HCT116 (cell line): ENCODE measurements at regions not wholly inside any gene's neighbourhood (a gene's known extent, or its start where the extent isn't known, plus 50 kb on each side); places are given as distances from the start of the nearest gene placed in this dataset.

ENCODE experiments used
- ATAC-seq: fragments of 200-7000 bp; cut with Tn5 transposase; 2 replicates; pipeline ENCODE4 v1.9.1; 2020; ENCODE audit warnings: mild to moderate bottlenecking, moderate library complexity
- BruUV-seq: library from RNA; stranded (reverse); fragments of 400-500 nt; replicated peaks from 2 replicates; lab custom pipeline; 2021; lab: Mats Ljungman, UMichigan
- CTCF ChIA-PET: fragments of 300-600 bp; sonication (Branson Sonifier 250); formaldehyde crosslinking; loops from one replicate; lab custom pipeline; 2021; ENCODE audit warnings: antibody characterized with exemption; lab: Charles Lee
- POLR2A ChIA-PET: fragments of 300-600, 350-600 bp; sonication (Branson Sonifier 250); formaldehyde crosslinking; loops from one replicate; lab custom pipeline; 2021; ENCODE audit warnings: antibody characterized with exemption; lab: Charles Lee
- RAD21 ChIA-PET, 2 experiments: fragments of 300-600 bp; sonication (Branson Sonifier 250); formaldehyde crosslinking; loops; one replicate each; lab custom pipeline; 2023; ENCODE audit warnings: low total read pairs in 2 of 2; ENCODE audit not compliant: uncharacterized antibody in 2 of 2, unreplicated experiment in 2 of 2, low non-redundant PET in 1 of 2; lab: Charles Lee
- DNase-seq: peaks from one replicate; pipeline ENCODE4 v3.0.0-alpha.2; 2010; ENCODE audit warnings: low read depth, low spot score
- H2AFZ ChIP-seq: fragments of 200-600 bp; shearing (Covaris generic), sonication (generic); 2 replicates; pipeline ENCODE4 v1.6.1; 2017; ENCODE audit warnings: low read depth, mixed run types, mixed read lengths, antibody characterized with exemption, low read length; ENCODE audit not compliant: poor library complexity, severe bottlenecking
- H3K27ac ChIP-seq: 2 replicates; pipeline ENCODE4 v1.5.1; 2012; ENCODE audit warnings: low read depth, low read length
- H3K27me3 ChIP-seq: fragments of 200-600 bp; sonication (generic); 2 replicates; pipeline ENCODE4 v1.6.1; 2016; ENCODE audit warnings: mixed run types, low read length, mixed read lengths; ENCODE audit not compliant: insufficient read depth
- H3K36me3 ChIP-seq, 2 experiments: fragments of 200-500 bp in 1 of 2; fragments of 200-600 bp in 1 of 2; sonication (Bioruptor generic) in 1 of 2; sonication (generic) in 1 of 2; 2 replicates each; pipeline versions ENCODE4 v1.5.1 to v1.6.1; 2014 to 2016; ENCODE audit warnings: low read length in 2 of 2, inconsistent platforms in 1 of 2, mixed read lengths in 1 of 2, mixed run types in 1 of 2; ENCODE audit not compliant: insufficient read depth in 2 of 2, control insufficient read depth in 1 of 2
- H3K4me1 ChIP-seq, 2 experiments: fragments of 200-600 bp in 1 of 2; sonication (generic) in 1 of 2; 2 replicates each; pipeline versions ENCODE4 v1.5.1 to v1.6.1; 2012 to 2017; ENCODE audit warnings: low read length in 2 of 2, inconsistent platforms in 1 of 2, mild to moderate bottlenecking in 1 of 2, mixed read lengths in 1 of 2, mixed run types in 1 of 2, moderate library complexity in 1 of 2; ENCODE audit not compliant: insufficient read depth in 2 of 2, control insufficient read depth in 1 of 2
- H3K4me2 ChIP-seq: fragments of 200-600 bp; sonication (generic); 2 replicates; pipeline ENCODE4 v1.6.1; 2017; ENCODE audit warnings: mixed run types, low read length, mixed read lengths
- H3K4me3 ChIP-seq, 2 experiments: fragments of 200-600 bp in 1 of 2; sonication (generic) in 1 of 2; replicated peaks in 1 of 2; 2 replicates each; pipeline ENCODE4 v1.5.1; 2011 to 2016; ENCODE audit warnings: low read length in 2 of 2, control low read depth in 1 of 2, low read depth in 1 of 2, mild to moderate bottlenecking in 1 of 2, mixed read lengths in 1 of 2, mixed run types in 1 of 2
- H3K79me2 ChIP-seq: fragments of 200-600 bp; sonication (generic); 2 replicates; pipeline ENCODE4 v1.6.1; 2017; ENCODE audit warnings: mild to moderate bottlenecking, mixed run types, low read length, moderate library complexity, mixed read lengths; ENCODE audit not compliant: insufficient read depth
- H3K9ac ChIP-seq: fragments of 200-600 bp; sonication (generic); 2 replicates; pipeline ENCODE4 v1.6.1; 2016; ENCODE audit warnings: low read length, mixed read lengths
- H3K9me2 ChIP-seq: fragments of 200-600 bp; sonication (generic), shearing (Covaris generic); 2 replicates; pipeline ENCODE4 v1.6.1; 2017; ENCODE audit warnings: mixed run types, mild to moderate bottlenecking, moderate library complexity; ENCODE audit not compliant: insufficient read depth
- H3K9me3 ChIP-seq, 2 experiments: fragments of 200-500 bp in 1 of 2; fragments of 200-600 bp in 1 of 2; sonication (Bioruptor generic) in 1 of 2; sonication (generic) in 1 of 2; 2 replicates each; pipeline ENCODE4 v1.6.1; 2014 to 2017; ENCODE audit warnings: low read length in 2 of 2, mixed read lengths in 2 of 2, inconsistent platforms in 1 of 2, low read depth in 1 of 2, mild to moderate bottlenecking in 1 of 2, mixed run types in 1 of 2, moderate library complexity in 1 of 2; ENCODE audit not compliant: control insufficient read depth in 1 of 2, insufficient read depth in 1 of 2
- H4K20me1 ChIP-seq: fragments of 200-600 bp; sonication (generic), shearing (Covaris generic); 2 replicates; pipeline ENCODE4 v1.6.1; 2017; ENCODE audit warnings: mixed run types, mild to moderate bottlenecking, moderate library complexity; ENCODE audit not compliant: insufficient read depth
- CBX3 ChIP-seq: IDR thresholded peaks from 2 replicates; pipeline ENCODE4 v1.6.1; 2012; ENCODE audit warnings: low read depth
- ELF1 ChIP-seq: IDR thresholded peaks from 2 replicates; pipeline ENCODE4 v1.6.1; 2012; ENCODE audit warnings: low read depth, borderline replicate concordance
- EZH2phosphoT487 ChIP-seq: fragments of 200-600 bp; IDR thresholded peaks from 2 replicates; pipeline ENCODE4 v1.6.1; 2018; ENCODE audit warnings: antibody characterized with exemption, borderline replicate concordance
- RAD21 ChIP-seq: IDR thresholded peaks from 2 replicates; pipeline ENCODE4 v1.6.1; 2012; ENCODE audit warnings: low read depth, mild to moderate bottlenecking
- REST ChIP-seq: IDR thresholded peaks from 2 replicates; pipeline ENCODE4 v1.6.1; 2012; ENCODE audit warnings: low read depth
- TCF7L2 ChIP-seq: IDR thresholded peaks from 2 replicates; pipeline ENCODE4 v1.7.0; 2011; ENCODE audit warnings: borderline replicate concordance, inconsistent platforms; ENCODE audit not compliant: insufficient read depth, insufficient read length; ENCODE audit errors: extremely low read depth
- ZNF274 ChIP-seq: fragments of 200-500 bp; sonication (Bioruptor generic); IDR thresholded peaks from 2 replicates; pipeline ENCODE4 v1.6.1; 2014; ENCODE audit warnings: mild to moderate bottlenecking, low read depth, low read length, inconsistent platforms
- intact Hi-C: fragments of 100-400 bp; cut with micrococcal nuclease; formaldehyde crosslinking; loops from 2 replicates; pipeline ENCODE4 v1.10.0; 2022

- no peak overlapping the region for H2AFZ ChIP-seq
- H3K9me2 ChIP-seq = no peaks in the 10 kb centered on the region
- ATAC-seq (no peak), DNase-seq (no peak)
- no peak overlapping the region for H3K4me3 ChIP-seq
- BruUV-seq = no TSS peak
- no peaks in the 10 kb centered on the region for H3K36me3 ChIP-seq
- H3K27ac ChIP-seq = no peak overlapping the region
- H3K9me3 ChIP-seq = no peaks in the 10 kb centered on the region
- intact Hi-C loops = no loop called here
- ChIA-PET RAD21 (no interaction called here), POLR2A (no interaction called here), CTCF (interaction anchor here (3.0 kb wide), 1 partner anchor 12 kb away, joined by 14 read pairs; no protein-coding TSS in a partner anchor)
- no peaks in the 10 kb centered on the region for H3K79me2 ChIP-seq
- no peak overlapping the region for H3K9ac ChIP-seq
- no peak for TF ChIP-seq EZH2phosphoT487
- TF ChIP-seq ELF1 = no peak
- no peak for TF ChIP-seq RAD21
- TF ChIP-seq ZNF274 = no peak
- no peak for TF ChIP-seq REST
- no peak for TF ChIP-seq CBX3
- TF ChIP-seq TCF7L2 = no peak
- no peaks in the 10 kb centered on the region for H3K4me1 ChIP-seq
- no peaks in the 10 kb centered on the region for H3K27me3 ChIP-seq
- no peaks in the 10 kb centered on the region for H4K20me1 ChIP-seq
- H3K4me2 ChIP-seq = no peak overlapping the region
These were observed 79.2 kb downstream of the UBIAD1 start for GRCh38 chr1:11352058-11352715.
